ENCODE measurements at regions not wholly inside any gene's neighbourhood (a gene's known extent, or its start where the extent isn't known, plus 50 kb on each side); places are given as distances from the start of the nearest gene placed in this dataset.

DNA sequence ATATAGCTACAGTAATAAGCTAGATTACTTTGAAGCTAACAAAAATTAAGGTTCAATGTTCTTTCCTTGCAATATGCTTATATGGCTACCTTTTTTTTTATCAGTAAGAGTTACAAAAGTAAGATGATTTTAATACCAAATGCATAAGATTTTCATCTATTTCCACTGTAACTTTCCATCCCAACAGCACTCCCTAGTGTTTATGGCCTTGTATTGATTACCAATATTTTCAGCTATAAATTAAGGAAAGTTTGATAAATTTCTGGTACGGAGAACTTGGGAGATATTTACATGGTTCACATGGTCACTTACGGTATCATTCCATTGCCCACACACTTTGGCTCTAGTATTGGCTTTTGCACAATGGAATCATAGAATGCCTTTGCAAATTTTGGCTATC lies 448.9 kb upstream of the PABPC4L start:
- Histone ChIP-seq H4K20me1 (ENCODE audit: insufficient read depth, poor library complexity, severe bottlenecking) (no peaks in the 10 kb centered on the region), H2AFZ (no peak overlapping the region), H3K36me3 (replicated peaks; ENCODE audit: insufficient read depth, low read depth) (no peaks in the 10 kb centered on the region), H3K4me1 (ENCODE audit: insufficient read depth) (no peaks in the 10 kb centered on the region), H3K9me3 (ENCODE audit: low read depth) (no peaks in the 10 kb centered on the region), H3K27ac (no peak overlapping the region), H3K9me2 (replicated peaks; ENCODE audit: insufficient read depth) (no peaks in the 10 kb centered on the region), H3K79me2 (no peaks in the 10 kb centered on the region), H3K4me3 (no peak overlapping the region), H3K4me2 (no peak overlapping the region), H3K27me3 (no peaks in the 10 kb centered on the region)
- 97% methylated on average over 2 of the region's 2 CpGs for WGBS (ENCODE audit: low lambda C conversion rate, missing lambda C conversion rate)
- DNase-seq (ENCODE audit: low spot score): no peak
- no peak for TF ChIP-seq EZH2phosphoT487 (IDR thresholded peaks at IDR 0.05; ENCODE audit: low read depth, severe bottlenecking, unreplicated experiment)

DNA sequence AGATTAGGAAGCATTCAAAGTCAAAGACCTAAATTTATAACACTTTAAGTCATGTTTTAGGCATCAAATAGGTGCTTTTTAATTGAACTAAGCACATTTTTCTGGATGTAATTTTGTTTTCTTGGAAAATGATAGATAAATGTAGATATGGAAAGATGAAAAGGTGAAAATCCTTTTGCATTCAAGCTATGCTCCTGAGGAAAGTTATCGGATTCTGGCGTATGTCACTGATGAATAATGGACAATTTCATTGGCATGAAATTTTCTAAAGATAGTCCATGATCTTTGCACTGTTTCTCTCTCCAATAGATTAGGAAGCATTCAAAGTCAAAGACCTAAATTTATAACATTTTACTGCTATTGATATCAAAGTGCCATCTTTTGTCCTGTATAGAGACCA lies 444.2 kb upstream of the PABPC4L start:
- Histone ChIP-seq H3K4me2 (no peak overlapping the region), H3K27ac (no peak overlapping the region), H3K79me2 (no peaks in the 10 kb centered on the region), H4K20me1 (ENCODE audit: insufficient read depth, poor library complexity, severe bottlenecking) (no peaks in the 10 kb centered on the region), H3K9me3 (ENCODE audit: low read depth) (no peaks in the 10 kb centered on the region), H3K4me3 (no peak overlapping the region), H3K36me3 (replicated peaks; ENCODE audit: insufficient read depth, low read depth) (no peaks in the 10 kb centered on the region), H3K27me3 (no peaks in the 10 kb centered on the region), H3K4me1 (ENCODE audit: insufficient read depth) (no peaks in the 10 kb centered on the region), H2AFZ (no peak overlapping the region), H3K9me2 (replicated peaks; ENCODE audit: insufficient read depth) (no peaks in the 10 kb centered on the region)
- WGBS (ENCODE audit: low lambda C conversion rate, missing lambda C conversion rate): 96% methylated on average over 2 of the region's 2 CpGs
- DNase-seq (ENCODE audit: low spot score): no peak
- TF ChIP-seq EZH2phosphoT487 (IDR thresholded peaks at IDR 0.05; ENCODE audit: low read depth, severe bottlenecking, unreplicated experiment) (no peak), CTCF (IDR thresholded peaks at IDR 0.05; ENCODE audit: poor library complexity) (no peak), EZH2 (IDR thresholded peaks at IDR 0.05; ENCODE audit: borderline replicate concordance) (no peak)

- 88% methylated on average over 7 of the region's 7 CpGs for WGBS (ENCODE audit: low lambda C conversion rate, missing lambda C conversion rate)
- Histone ChIP-seq H3K79me2 (no peaks in the 10 kb centered on the region), H3K27me3 (no peaks in the 10 kb centered on the region), H3K27ac (no peak overlapping the region), H3K9me2 (replicated peaks; ENCODE audit: insufficient read depth) (no peaks in the 10 kb centered on the region), H2AFZ (no peak overlapping the region), H4K20me1 (ENCODE audit: insufficient read depth, poor library complexity, severe bottlenecking) (no peaks in the 10 kb centered on the region), H3K4me3 (no peak overlapping the region), H3K36me3 (replicated peaks; ENCODE audit: insufficient read depth, low read depth) (no peaks in the 10 kb centered on the region), H3K9me3 (ENCODE audit: low read depth) (no peaks in the 10 kb centered on the region), H3K4me1 (ENCODE audit: insufficient read depth) (no peaks in the 10 kb centered on the region), H3K4me2 (no peak overlapping the region)
- DNase-seq (ENCODE audit: low spot score): no peak
- TF ChIP-seq EZH2 (IDR thresholded peaks at IDR 0.05; ENCODE audit: borderline replicate concordance) (no peak), EZH2phosphoT487 (IDR thresholded peaks at IDR 0.05; ENCODE audit: low read depth, severe bottlenecking, unreplicated experiment) (no peak), CTCF (IDR thresholded peaks at IDR 0.05; ENCODE audit: poor library complexity) (no peak)
Observed at GRCh38 chr4:134636338-134637051, 434.9 kb upstream of the PABPC4L start.

DNA sequence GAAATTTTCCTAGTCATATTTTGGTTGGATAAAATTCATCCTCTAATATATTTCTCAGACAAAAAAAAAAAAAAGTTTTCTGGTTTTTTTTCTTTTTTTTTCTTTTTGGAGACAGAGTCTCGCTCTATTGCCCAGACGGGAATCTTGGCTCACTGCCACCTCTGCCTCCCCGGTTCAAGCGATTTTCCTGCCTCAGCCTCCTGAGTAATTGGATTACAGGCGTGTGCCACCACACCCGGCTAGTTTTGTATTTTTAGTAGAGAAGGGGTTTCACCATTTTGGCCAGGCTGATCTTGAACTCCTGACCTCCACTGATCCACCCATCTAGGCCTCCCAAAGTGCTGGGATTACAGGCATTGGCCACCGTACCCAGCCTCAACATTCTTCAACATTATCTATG lies 432.7 kb upstream of the PABPC4L start:
- H3K79me2 ChIP-seq: no peaks in the 10 kb centered on the region
- no peak overlapping the region for H2AFZ ChIP-seq
- H4K20me1 ChIP-seq (ENCODE audit: insufficient read depth, poor library complexity, severe bottlenecking): no peaks in the 10 kb centered on the region
- DNase-seq (ENCODE audit: low spot score): no peak
- no peaks in the 10 kb centered on the region for H3K9me2 ChIP-seq (replicated peaks; ENCODE audit: insufficient read depth)
- H3K27ac ChIP-seq: no peak overlapping the region
- no peaks in the 10 kb centered on the region for H3K27me3 ChIP-seq
- no peaks in the 10 kb centered on the region for H3K36me3 ChIP-seq (replicated peaks; ENCODE audit: insufficient read depth, low read depth)
- no peak overlapping the region for H3K4me2 ChIP-seq
- 88% methylated on average over 7 of the region's 7 CpGs for WGBS (ENCODE audit: low lambda C conversion rate, missing lambda C conversion rate)
- H3K9me3 ChIP-seq (ENCODE audit: low read depth): no peaks in the 10 kb centered on the region
- H3K4me1 ChIP-seq (ENCODE audit: insufficient read depth): no peaks in the 10 kb centered on the region
- no peak overlapping the region for H3K4me3 ChIP-seq
- TF ChIP-seq EZH2 (IDR thresholded peaks at IDR 0.05; ENCODE audit: borderline replicate concordance) (no peak), EZH2phosphoT487 (IDR thresholded peaks at IDR 0.05; ENCODE audit: low read depth, severe bottlenecking, unreplicated experiment) (no peak), CTCF (IDR thresholded peaks at IDR 0.05; ENCODE audit: poor library complexity) (no peak)
